ENCODE measurements at regions not wholly inside any gene's neighbourhood (a gene's known extent, or its start where the extent isn't known, plus 50 kb on each side); places are given as distances from the start of the nearest gene placed in this dataset.

DNA sequence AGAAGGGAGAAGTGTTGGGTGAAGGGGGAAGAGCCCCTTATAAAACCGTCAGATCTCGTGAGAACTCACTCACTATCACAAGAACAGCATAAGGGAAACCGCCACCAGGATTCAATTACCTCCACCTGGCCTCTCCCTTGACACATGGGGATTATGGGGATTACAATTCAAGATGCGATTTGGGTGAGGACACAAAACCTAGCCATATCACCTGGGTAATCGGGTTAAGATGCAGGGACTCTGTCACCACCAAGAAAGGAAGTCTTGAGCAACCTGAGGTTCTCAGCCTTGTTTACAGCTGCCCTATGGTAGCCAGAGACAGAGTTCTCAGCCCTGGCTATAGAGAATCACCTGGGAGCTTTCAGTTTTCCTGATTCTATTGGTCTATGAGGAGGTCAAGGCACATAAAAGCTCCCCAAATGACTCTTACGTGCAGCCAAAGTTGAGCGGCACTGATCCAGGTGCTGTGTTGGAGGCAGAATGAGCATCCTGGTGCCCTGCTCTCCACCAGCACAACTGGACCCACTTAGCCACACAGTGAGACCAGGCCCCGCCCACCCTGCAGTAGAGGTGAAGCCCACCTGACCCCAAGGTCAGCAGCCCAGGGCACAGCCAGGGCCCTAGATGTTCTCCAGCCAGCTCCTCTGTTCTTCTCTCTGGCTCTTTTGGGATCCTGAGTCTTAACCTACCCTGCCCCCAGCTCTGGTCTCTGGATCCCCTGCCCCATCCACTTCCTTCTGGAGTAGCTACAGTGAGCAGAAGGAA lies 138.5 kb upstream of the CDH5 start:
- no peak for TF ChIP-seq POLR2AphosphoS5 (IDR thresholded peaks at IDR 0.05; ENCODE audit: borderline replicate concordance, low read depth, low read length)
- no peak for TF ChIP-seq EZH2 (IDR thresholded peaks at IDR 0.05)
- no peak for TF ChIP-seq FOXP2 (optimal IDR thresholded peaks at IDR 0.05; ENCODE audit: control extremely low read depth, extremely low read length, insufficient read depth)
